ENCODE measurements at regions not wholly inside any gene's neighbourhood (a gene's known extent, or its start where the extent isn't known, plus 50 kb on each side); places are given as distances from the start of the nearest gene placed in this dataset.

GRCh38 chr2:194618432-194618831, 1038.6 kb upstream of the SLC39A10 start:
- DNase-seq (ENCODE audit: low spot score), result no peak
- TF ChIP-seq CTCF (IDR thresholded peaks at IDR 0.05; ENCODE audit: extremely low read depth, missing control alignments), result no peak

- TF ChIP-seq CTCF (IDR thresholded peaks at IDR 0.05; ENCODE audit: extremely low read depth, missing control alignments), result no peak
- DNase-seq (ENCODE audit: low spot score), result no peak
Measured at GRCh38 chr2:194616334-194616733, 1040.7 kb upstream of the SLC39A10 start.

- DNase-seq (ENCODE audit: low spot score), result no peak
- TF ChIP-seq CTCF (IDR thresholded peaks at IDR 0.05; ENCODE audit: extremely low read depth, missing control alignments), result no peak
Measured at GRCh38 chr2:194610297-194610696, 1046.7 kb upstream of the SLC39A10 start.

- no peak for TF ChIP-seq CTCF (IDR thresholded peaks at IDR 0.05; ENCODE audit: extremely low read depth, missing control alignments)
- DNase-seq (ENCODE audit: low spot score), result no peak
Measured at GRCh38 chr2:194603429-194603828, 1053.6 kb upstream of the SLC39A10 start.

GRCh38 chr2:194602750-194603149, 1054.3 kb upstream of the SLC39A10 start:
- TF ChIP-seq CTCF (IDR thresholded peaks at IDR 0.05; ENCODE audit: extremely low read depth, missing control alignments), result no peak
- no peak for DNase-seq (ENCODE audit: low spot score)

- TF ChIP-seq CTCF (IDR thresholded peaks at IDR 0.05; ENCODE audit: extremely low read depth, missing control alignments), result no peak
- DNase-seq (ENCODE audit: low spot score), result no peak
Measured at GRCh38 chr2:194591192-194591591, 1065.8 kb upstream of the SLC39A10 start.

- no peak for TF ChIP-seq CTCF (IDR thresholded peaks at IDR 0.05; ENCODE audit: extremely low read depth, missing control alignments)
- no peak for DNase-seq (ENCODE audit: low spot score)
Measured at GRCh38 chr2:194587739-194588270, 1069.2 kb upstream of the SLC39A10 start.

Data from GM20000 (cell line).